ENCODE measurements at regions not wholly inside any gene's neighbourhood (a gene's known extent, or its start where the extent isn't known, plus 50 kb on each side); places are given as distances from the start of the nearest gene placed in this dataset.
"Not testable (repeated sequence)": the region's sequence is repeated elsewhere in the genome, so short reads cannot be mapped to it uniquely, and the experiment has no call there.

DNA sequence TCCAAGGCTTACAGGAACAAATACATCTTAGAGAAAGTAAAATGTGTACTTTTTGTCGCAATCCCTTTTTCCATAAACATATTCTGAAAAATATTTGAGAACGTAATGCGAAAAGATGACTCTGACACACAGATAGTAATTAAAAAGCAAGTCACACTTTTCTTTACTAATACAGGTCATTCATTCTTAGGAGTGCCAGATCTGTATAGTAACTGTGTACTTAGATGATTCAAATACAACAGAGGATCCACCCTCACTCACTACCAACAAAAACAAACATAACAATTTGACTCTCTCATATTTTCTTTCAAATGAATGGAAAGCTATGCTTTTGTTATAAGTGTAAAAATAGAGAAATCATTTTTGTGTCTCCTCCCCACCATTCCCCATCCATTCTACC, 795.4 kb downstream of the SLC6A15 start:
- WGBS, 2 donors: 73 to 84% methylated on average over 3 of the region's 3 CpGs
- ATAC-seq (ENCODE audit: low FRiP score in 2 of 2) (no peak), DNase-seq (no peak)
- H3K36me3 ChIP-seq: no peaks in the 10 kb centered on the region
- no peaks in the 10 kb centered on the region for H3K4me1 ChIP-seq
- no peak overlapping the region for H3K4me3 ChIP-seq
- H3K9me3 ChIP-seq: no peaks in the 10 kb centered on the region
- no peak overlapping the region for H3K27ac ChIP-seq
- no peak for TF ChIP-seq POLR2AphosphoS5 (IDR thresholded peaks at IDR 0.05)
- TF ChIP-seq EP300 (IDR thresholded peaks at IDR 0.05): no peak
- TF ChIP-seq POLR2A (IDR thresholded peaks at IDR 0.05): no peak
- TF ChIP-seq CTCF (IDR thresholded peaks at IDR 0.05): no peak
- no peaks in the 10 kb centered on the region for H3K27me3 ChIP-seq

DNA sequence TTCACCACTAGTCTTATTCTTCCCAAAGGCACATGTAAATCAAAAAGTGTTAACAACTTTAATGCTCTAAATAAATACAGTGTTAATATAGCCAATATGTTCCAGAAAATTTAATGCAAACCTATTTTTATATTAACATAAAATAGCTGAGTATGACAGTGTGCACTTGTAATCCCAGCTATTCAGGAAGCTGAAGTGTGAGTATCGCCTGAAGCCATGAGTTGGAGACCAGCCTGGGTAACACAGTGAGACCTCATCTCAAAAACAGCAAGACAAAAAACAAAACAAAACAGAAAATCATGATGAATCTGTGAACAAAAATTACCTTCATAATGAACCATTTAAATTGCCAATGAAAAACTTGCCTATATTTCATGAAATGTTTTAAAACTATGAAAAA, 798.9 kb downstream of the SLC6A15 start:
- H3K9me3 ChIP-seq: peaks cover 0 to 2% (median 0%) of the 10 kb centered on the region in 4 donors
- no peak overlapping the region for H3K4me3 ChIP-seq
- WGBS, 2 donors: 91 to 94% methylated on average over 1 of the region's 1 CpG
- TF ChIP-seq POLR2A (IDR thresholded peaks at IDR 0.05) (no peak), EP300 (IDR thresholded peaks at IDR 0.05) (no peak), CTCF (IDR thresholded peaks at IDR 0.05) (no peak), POLR2AphosphoS5 (IDR thresholded peaks at IDR 0.05) (no peak)
- no peaks in the 10 kb centered on the region for H3K4me1 ChIP-seq
- DNase-seq (no peak), ATAC-seq (ENCODE audit: low FRiP score in 2 of 2) (no peak)
- H3K36me3 ChIP-seq: no peaks in the 10 kb centered on the region
- no peaks in the 10 kb centered on the region for H3K27me3 ChIP-seq
- H3K27ac ChIP-seq: no peak overlapping the region

GRCh38 chr12:84103886-84104285, 808.7 kb downstream of the SLC6A15 start:
- ATAC-seq (ENCODE audit: low FRiP score in 2 of 2); H3K4me3 ChIP-seq; DNase-seq; H3K36me3 ChIP-seq; H3K27ac ChIP-seq; H3K27me3 ChIP-seq; H3K4me1 ChIP-seq: not testable (repeated sequence)
- peaks cover 4 to 38% (median 14%) of the 10 kb centered on the region in 4 donors for H3K9me3 ChIP-seq
- WGBS, 2 donors: 94 to 96% methylated on average over 4 of the region's 4 CpGs

DNA sequence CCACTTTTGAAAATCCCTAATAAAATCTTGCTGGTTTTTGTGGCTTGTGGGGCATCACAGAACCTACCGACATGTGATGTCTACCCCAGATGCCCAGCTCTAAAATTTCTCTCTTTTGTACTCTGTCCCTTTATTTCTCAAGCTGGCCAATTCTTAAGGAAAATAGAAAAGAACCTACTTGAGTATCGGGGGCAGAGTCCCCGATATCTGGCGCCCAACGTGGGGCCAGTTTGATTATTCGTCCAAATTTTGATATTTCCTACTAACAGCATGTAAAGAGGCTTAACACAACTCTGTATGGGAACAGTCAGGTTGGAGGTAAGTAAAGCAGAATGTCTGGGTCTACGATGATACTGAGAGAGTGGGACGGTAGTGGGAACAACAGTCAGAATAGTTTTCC, 810.6 kb downstream of the SLC6A15 start:
- H3K9me3 ChIP-seq: peaks cover 4 to 38% (median 17%) of the 10 kb centered on the region in 4 donors
- not testable (repeated sequence) for DNase-seq; H3K4me3 ChIP-seq; H3K4me1 ChIP-seq; H3K27me3 ChIP-seq; H3K27ac ChIP-seq; H3K36me3 ChIP-seq; ATAC-seq (ENCODE audit: low FRiP score in 2 of 2)
- 92 to 94% methylated on average over 8 of the region's 8 CpGs for WGBS, 2 donors

- H3K4me1 ChIP-seq; H3K36me3 ChIP-seq; H3K4me3 ChIP-seq; ATAC-seq (ENCODE audit: low FRiP score in 2 of 2); H3K27ac ChIP-seq; DNase-seq; H3K27me3 ChIP-seq: not testable (repeated sequence)
- H3K9me3 ChIP-seq: peaks cover 4 to 38% (median 17%) of the 10 kb centered on the region in 4 donors
- WGBS, 2 donors: 88 to 94% methylated on average over 1 of the region's 1 CpG
These were observed 813.0 kb downstream of the SLC6A15 start for GRCh38 chr12:84099591-84099990.

GRCh38 chr12:84091651-84092050, 820.9 kb downstream of the SLC6A15 start:
- ATAC-seq (ENCODE audit: low FRiP score in 2 of 2) (peak in 1 of 2 donors; percentile 19), DNase-seq (peak in 1 of 2 donors; percentile 43)
- H3K9me3 ChIP-seq: peaks cover 0 to 4% (median 0%) of the 10 kb centered on the region in 4 donors
- no peaks in the 10 kb centered on the region for H3K27me3 ChIP-seq
- no peak overlapping the region for H3K4me3 ChIP-seq
- H3K27ac ChIP-seq: no peak overlapping the region
- TF ChIP-seq EP300 (IDR thresholded peaks at IDR 0.05) (no peak), CTCF (IDR thresholded peaks at IDR 0.05) (no peak), POLR2A (IDR thresholded peaks at IDR 0.05) (no peak), POLR2AphosphoS5 (IDR thresholded peaks at IDR 0.05) (no peak)
- no peaks in the 10 kb centered on the region for H3K4me1 ChIP-seq
- no peaks in the 10 kb centered on the region for H3K36me3 ChIP-seq
- WGBS, 2 donors: 60 to 80% methylated on average over 1 to 4 of the region's 4 CpGs

Data from upper lobe of left lung (tissue), 6 donors.